ENCODE measurements at regions not wholly inside any gene's neighbourhood (a gene's known extent, or its start where the extent isn't known, plus 50 kb on each side); places are given as distances from the start of the nearest gene placed in this dataset.

- intact Hi-C loops (cut with DNase I; ENCODE audit: low total_unique reads) (no loop called here), in situ Hi-C loops (cut with MboI; ENCODE audit: low pct_ligation_motif_present in 1 of 4, low pct_unique_long_range_greater_than_20kb in 1 of 4, low sequenced_read_pairs in 3 of 4) (no loop called here)
- no peak for TF ChIP-seq CTCF (IDR thresholded peaks at IDR 0.05)
- TF ChIP-seq POLR2AphosphoS5 (IDR thresholded peaks at IDR 0.05) = peak; percentile 51 to 79 (median 70)
- H3K36me3 ChIP-seq = no peaks in the 10 kb centered on the region
- H3K27me3 ChIP-seq = no peaks in the 10 kb centered on the region
- WGBS, 2 donors (ENCODE audit: low coverage in 1 of 2) = 55 to 77% methylated on average over 3 to 6 of the region's 6 CpGs
- H3K4me1 ChIP-seq = peaks cover 0 to 7% (median 4%) of the 10 kb centered on the region in 4 donors
- H3K27ac ChIP-seq = peak overlapping the region in 2 of 4 donors; percentile 14 to 35
- H3K9me3 ChIP-seq = no peaks in the 10 kb centered on the region
- no peak for DNase-seq
- H3K4me3 ChIP-seq = no peak overlapping the region
These were observed 118.3 kb downstream of the CCER1 start for GRCh38 chr12:90836689-90837088.

- H3K27me3 ChIP-seq = no peaks in the 10 kb centered on the region
- 16 to 17% methylated on average over 2 of the region's 2 CpGs for WGBS, 2 donors (ENCODE audit: low coverage in 1 of 2)
- intact Hi-C loops (cut with DNase I; ENCODE audit: low total_unique reads) = no loop called here
These were observed 121.7 kb downstream of the CCER1 start for GRCh38 chr12:90833228-90833627.

GRCh38 chr12:90832427-90832826 is 122.5 kb downstream of the CCER1 start:
- no peak for DNase-seq
- no peaks in the 10 kb centered on the region for H3K9me3 ChIP-seq
- H3K27me3 ChIP-seq = no peaks in the 10 kb centered on the region
- H3K4me3 ChIP-seq = no peak overlapping the region
- no peaks in the 10 kb centered on the region for H3K36me3 ChIP-seq
- no peak overlapping the region for H3K27ac ChIP-seq
- intact Hi-C loops (cut with DNase I; ENCODE audit: low total_unique reads) (no loop called here), in situ Hi-C loops (cut with MboI; ENCODE audit: low pct_ligation_motif_present in 1 of 4, low pct_unique_long_range_greater_than_20kb in 1 of 4, low sequenced_read_pairs in 3 of 4) (no loop called here)
- WGBS, 2 donors (ENCODE audit: low coverage in 1 of 2) = 74 to 77% methylated on average over 3 of the region's 3 CpGs
- TF ChIP-seq CTCF (IDR thresholded peaks at IDR 0.05) (no peak), POLR2A (IDR thresholded peaks at IDR 0.05) (no peak), EP300 (IDR thresholded peaks at IDR 0.05; ENCODE audit: low read depth) (no peak), POLR2AphosphoS5 (IDR thresholded peaks at IDR 0.05) (no peak)
- H3K4me1 ChIP-seq = peaks cover 3 to 12% (median 6%) of the 10 kb centered on the region in 4 donors

More at GRCh38 chr12:90833228-90833627, 121.7 kb downstream of the CCER1 start:
- in situ Hi-C loops (cut with MboI; ENCODE audit: low pct_ligation_motif_present in 1 of 4, low pct_unique_long_range_greater_than_20kb in 1 of 4, low sequenced_read_pairs in 3 of 4) = no loop called here
- no peak overlapping the region for H3K4me3 ChIP-seq
- no peak overlapping the region for H3K27ac ChIP-seq
- TF ChIP-seq POLR2A (IDR thresholded peaks at IDR 0.05) (no peak), CTCF (IDR thresholded peaks at IDR 0.05) (no peak), EP300 (IDR thresholded peaks at IDR 0.05; ENCODE audit: low read depth) (no peak), POLR2AphosphoS5 (IDR thresholded peaks at IDR 0.05) (no peak)
- H3K9me3 ChIP-seq = no peaks in the 10 kb centered on the region
- H3K36me3 ChIP-seq = no peaks in the 10 kb centered on the region
- peaks cover 3 to 12% (median 6%) of the 10 kb centered on the region in 4 donors for H3K4me1 ChIP-seq
- no peak for DNase-seq

GRCh38 chr12:90831712-90832111 is 123.3 kb downstream of the CCER1 start:
- in situ Hi-C loops (cut with MboI; ENCODE audit: low pct_ligation_motif_present in 1 of 4, low pct_unique_long_range_greater_than_20kb in 1 of 4, low sequenced_read_pairs in 3 of 4) = no loop called here

More at GRCh38 chr12:90831712-90832111, 123.3 kb downstream of the CCER1 start:
- no peaks in the 10 kb centered on the region for H3K27me3 ChIP-seq
- TF ChIP-seq POLR2AphosphoS5 (IDR thresholded peaks at IDR 0.05) = no peak
- TF ChIP-seq CTCF (IDR thresholded peaks at IDR 0.05) = no peak
- no peak for TF ChIP-seq EP300 (IDR thresholded peaks at IDR 0.05; ENCODE audit: low read depth)
- no peak for TF ChIP-seq POLR2A (IDR thresholded peaks at IDR 0.05)
- H3K27ac ChIP-seq = no peak overlapping the region
- no peaks in the 10 kb centered on the region for H3K36me3 ChIP-seq
- intact Hi-C loops (cut with DNase I; ENCODE audit: low total_unique reads) = no loop called here
- peaks cover 3 to 12% (median 6%) of the 10 kb centered on the region in 4 donors for H3K4me1 ChIP-seq
- no peak overlapping the region for H3K4me3 ChIP-seq
- 45 to 50% methylated on average over 1 of the region's 1 CpG for WGBS, 2 donors (ENCODE audit: low coverage in 1 of 2)
- DNase-seq = no peak
- no peaks in the 10 kb centered on the region for H3K9me3 ChIP-seq

Data from transverse colon (tissue), 4 donors.